GM03348 (cell line): ENCODE measurements at regions not wholly inside any gene's neighbourhood (a gene's known extent, or its start where the extent isn't known, plus 50 kb on each side); places are given as distances from the start of the nearest gene placed in this dataset.
"Not testable (repeated sequence)": the region's sequence is repeated elsewhere in the genome, so short reads cannot be mapped to it uniquely, and the experiment has no call there.

Experiments used
- DNase-seq: peaks from one replicate; pipeline ENCODE4 v3.0.0; 2012; ENCODE audit warnings: low spot score

- DNase-seq: no peak
Measured at GRCh38 chr9:89939181-89939580, 334.4 kb downstream of the GADD45G start.

- DNase-seq: no peak
Measured at GRCh38 chr9:89939626-89940292, 334.9 kb downstream of the GADD45G start.

GRCh38 chr9:89940625-89941024 lies 335.8 kb downstream of the GADD45G start:
- DNase-seq: no peak

- DNase-seq: peak; percentile 15
Measured at GRCh38 chr9:89941875-89942274, 337.1 kb downstream of the GADD45G start.

- DNase-seq: no peak
Measured at GRCh38 chr9:89942643-89943042, 337.8 kb downstream of the GADD45G start.

GRCh38 chr9:89943309-89943708 lies 338.5 kb downstream of the GADD45G start:
- DNase-seq: no peak

GRCh38 chr9:89943728-89944127 lies 338.9 kb downstream of the GADD45G start:
- DNase-seq: no peak

- DNase-seq: no peak
Measured at GRCh38 chr9:89945133-89945532, 340.3 kb downstream of the GADD45G start.

GRCh38 chr9:89946741-89947140 lies 341.9 kb downstream of the GADD45G start:
- no peak for DNase-seq

GRCh38 chr9:89949111-89949510 lies 344.3 kb downstream of the GADD45G start:
- DNase-seq: no peak

- no peak for DNase-seq
Measured at GRCh38 chr9:89951675-89952074, 346.9 kb downstream of the GADD45G start.

- DNase-seq: peak; percentile 36
Measured at GRCh38 chr9:89952401-89952800, 347.6 kb downstream of the GADD45G start.

GRCh38 chr9:89953263-89953662 lies 348.5 kb downstream of the GADD45G start:
- not testable (repeated sequence) for DNase-seq

GRCh38 chr9:89953824-89954615 lies 349.2 kb downstream of the GADD45G start:
- DNase-seq: no peak

GRCh38 chr9:89955144-89955543 lies 350.3 kb downstream of the GADD45G start:
- no peak for DNase-seq

GRCh38 chr9:89955626-89956025 lies 350.8 kb downstream of the GADD45G start:
- DNase-seq: no peak

- no peak for DNase-seq
Measured at GRCh38 chr9:89956331-89956730, 351.5 kb downstream of the GADD45G start.

- no peak for DNase-seq
Measured at GRCh38 chr9:89956907-89957306, 352.1 kb downstream of the GADD45G start.

- DNase-seq: no peak
Measured at GRCh38 chr9:89958086-89958485, 353.3 kb downstream of the GADD45G start.

- DNase-seq: peak; percentile 26
Measured at GRCh38 chr9:89961616-89962341, 357.0 kb downstream of the GADD45G start.

GRCh38 chr9:89963280-89963679 lies 358.5 kb downstream of the GADD45G start:
- DNase-seq: no peak

GRCh38 chr9:89967527-89967926 lies 362.7 kb downstream of the GADD45G start:
- no peak for DNase-seq

GRCh38 chr9:89969156-89969675 lies 364.4 kb downstream of the GADD45G start:
- no peak for DNase-seq
